ENCODE measurements at regions not wholly inside any gene's neighbourhood (a gene's known extent, or its start where the extent isn't known, plus 50 kb on each side); places are given as distances from the start of the nearest gene placed in this dataset.

GRCh38 chr2:111684611-111685010 lies 199.4 kb downstream of the ANAPC1 start:
- H3K4me3 Mint-ChIP-seq = no peak overlapping the region

GRCh38 chr2:111685342-111685741 lies 198.7 kb downstream of the ANAPC1 start:
- TF ChIP-seq CTCF (conservative IDR thresholded peaks at IDR 0.05) = no peak
- Mint-ChIP-seq H3K27ac (ENCODE audit: unreplicated experiment) (no peak overlapping the region), H3K4me1 (no peaks in the 10 kb centered on the region), H3K9me3 (peaks cover 13% of the 10 kb centered on the region), H3K4me3 (no peak overlapping the region), H3K36me3 (ENCODE audit: low read depth) (no peaks in the 10 kb centered on the region), H3K27me3 (ENCODE audit: low read depth) (no peaks in the 10 kb centered on the region)
- DNase-seq (ENCODE audit: low read depth, low spot score) = no peak

More at GRCh38 chr2:111684611-111685010, 199.4 kb downstream of the ANAPC1 start:
- no peak for DNase-seq (ENCODE audit: low read depth, low spot score)
- H3K9me3 Mint-ChIP-seq = peaks cover 13% of the 10 kb centered on the region
- H3K36me3 Mint-ChIP-seq (ENCODE audit: low read depth) = no peaks in the 10 kb centered on the region
- H3K27ac Mint-ChIP-seq (ENCODE audit: unreplicated experiment) = no peak overlapping the region
- H3K4me1 Mint-ChIP-seq = no peaks in the 10 kb centered on the region
- no peaks in the 10 kb centered on the region for H3K27me3 Mint-ChIP-seq (ENCODE audit: low read depth)
- no peak for TF ChIP-seq CTCF (conservative IDR thresholded peaks at IDR 0.05)

- DNase-seq (ENCODE audit: low read depth, low spot score) = no peak
- H3K36me3 Mint-ChIP-seq (ENCODE audit: low read depth) = no peaks in the 10 kb centered on the region
- H3K4me1 Mint-ChIP-seq = no peaks in the 10 kb centered on the region
- peaks cover 9% of the 10 kb centered on the region for H3K9me3 Mint-ChIP-seq
- H3K27ac Mint-ChIP-seq (ENCODE audit: unreplicated experiment) = peak overlapping the region; percentile 35
- no peaks in the 10 kb centered on the region for H3K27me3 Mint-ChIP-seq (ENCODE audit: low read depth)
- no peak for TF ChIP-seq CTCF (conservative IDR thresholded peaks at IDR 0.05)
- no peak overlapping the region for H3K4me3 Mint-ChIP-seq
Measured at GRCh38 chr2:111686994-111687393, 197.0 kb downstream of the ANAPC1 start.

DNA sequence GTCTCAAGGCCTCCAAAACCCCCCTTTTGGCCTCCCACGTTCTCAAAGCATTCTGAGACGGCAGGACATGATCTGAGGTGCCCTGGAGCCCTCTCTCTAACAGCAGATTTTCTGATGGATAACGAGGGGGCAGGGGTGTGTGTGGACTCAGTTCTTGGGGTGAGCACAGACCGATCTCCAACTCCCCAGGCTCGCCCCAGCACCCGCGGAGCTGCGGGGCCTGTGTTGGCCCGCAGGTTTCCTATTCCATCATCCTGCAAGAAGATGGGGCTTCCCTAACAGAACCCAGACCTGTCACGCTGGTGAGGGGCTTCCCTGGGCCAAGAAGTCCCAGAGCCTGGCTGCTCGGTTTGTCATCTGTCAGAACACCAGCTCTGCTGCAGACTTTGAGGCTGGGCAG lies 196.1 kb downstream of the ANAPC1 start:
- Mint-ChIP-seq H3K9me3 (peaks cover 7% of the 10 kb centered on the region), H3K4me3 (no peak overlapping the region), H3K36me3 (ENCODE audit: low read depth) (no peaks in the 10 kb centered on the region), H3K4me1 (no peaks in the 10 kb centered on the region), H3K27me3 (ENCODE audit: low read depth) (no peaks in the 10 kb centered on the region), H3K27ac (ENCODE audit: unreplicated experiment) (no peak overlapping the region)
- DNase-seq (ENCODE audit: low read depth, low spot score) = no peak
- TF ChIP-seq CTCF (conservative IDR thresholded peaks at IDR 0.05) = no peak

DNA sequence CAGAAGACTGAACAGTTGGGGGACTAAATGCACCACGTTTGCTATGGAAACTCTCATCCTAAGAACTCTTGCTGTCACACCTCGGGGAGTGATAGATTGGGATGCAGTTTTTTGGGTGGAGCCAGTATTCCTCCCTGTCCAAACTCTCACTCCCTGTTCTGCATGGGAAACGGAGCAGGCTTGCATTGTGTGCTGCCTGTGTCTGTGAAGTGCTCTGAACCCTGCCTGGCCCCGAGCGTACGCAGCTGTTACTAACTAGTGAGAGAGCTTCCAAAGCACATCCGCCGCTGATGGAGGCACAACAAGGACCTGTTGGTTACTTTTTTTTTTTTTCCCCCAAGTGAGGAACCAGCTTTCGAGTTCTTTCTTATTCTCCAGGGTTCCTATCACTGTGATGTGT lies 195.5 kb downstream of the ANAPC1 start:
- DNase-seq (ENCODE audit: low read depth, low spot score) = no peak
- no peak overlapping the region for H3K4me3 Mint-ChIP-seq
- no peak for TF ChIP-seq CTCF (conservative IDR thresholded peaks at IDR 0.05)
- peaks cover 5% of the 10 kb centered on the region for H3K9me3 Mint-ChIP-seq
- no peaks in the 10 kb centered on the region for H3K27me3 Mint-ChIP-seq (ENCODE audit: low read depth)
- H3K27ac Mint-ChIP-seq (ENCODE audit: unreplicated experiment) = no peak overlapping the region
- no peaks in the 10 kb centered on the region for H3K4me1 Mint-ChIP-seq
- no peaks in the 10 kb centered on the region for H3K36me3 Mint-ChIP-seq (ENCODE audit: low read depth)

- Mint-ChIP-seq H3K9me3 (peaks cover 5% of the 10 kb centered on the region), H3K4me3 (no peak overlapping the region), H3K27ac (ENCODE audit: unreplicated experiment) (no peak overlapping the region), H3K36me3 (ENCODE audit: low read depth) (peaks cover 2% of the 10 kb centered on the region), H3K27me3 (ENCODE audit: low read depth) (no peaks in the 10 kb centered on the region), H3K4me1 (no peaks in the 10 kb centered on the region)
- DNase-seq (ENCODE audit: low read depth, low spot score) = no peak
- TF ChIP-seq CTCF (conservative IDR thresholded peaks at IDR 0.05) = no peak
Measured at GRCh38 chr2:111689174-111689573, 194.8 kb downstream of the ANAPC1 start.

Data from neural crest cell (in vitro differentiated cells).